Neural progenitor cell (in vitro differentiated cells): ENCODE measurements at regions not wholly inside any gene's neighbourhood (a gene's known extent, or its start where the extent isn't known, plus 50 kb on each side); places are given as distances from the start of the nearest gene placed in this dataset.

Source experiments
- DNase-seq: peaks from one replicate; pipeline ENCODE4 v3.0.0-alpha.2; 2016; ENCODE audit warnings: low spot score
- H2AFZ ChIP-seq: fragments of 200-600 bp; sonication (generic); replicated peaks from 2 replicates; pipeline ENCODE4 v1.6.1; 2016; ENCODE audit warnings: antibody characterized with exemption
- H3F3A ChIP-seq: fragments of 200-600 bp; sonication (generic); 2 replicates; pipeline ENCODE4 v1.6.1; 2016; ENCODE audit warnings: antibody characterized with exemption, low read depth
- H3K27ac ChIP-seq: fragments of 200-600 bp; sonication (generic); 2 replicates; pipeline ENCODE4 v1.5.1; 2016; ENCODE audit warnings: mild to moderate bottlenecking
- H3K27me3 ChIP-seq: fragments of 200-600 bp; sonication (generic); 2 replicates; pipeline ENCODE4 v1.6.1; 2016; ENCODE audit warnings: mild to moderate bottlenecking, moderate library complexity
- H3K36me3 ChIP-seq: fragments of 200-600 bp; sonication (generic); 2 replicates; pipeline ENCODE4 v1.5.1; 2016
- H3K4me1 ChIP-seq: fragments of 200-600 bp; sonication (generic); 2 replicates; pipeline ENCODE4 v1.6.1; 2016; ENCODE audit warnings: mixed run types
- H3K4me2 ChIP-seq: fragments of 200-600 bp; sonication (generic); 2 replicates; pipeline ENCODE4 v1.6.1; 2016
- H3K4me3 ChIP-seq: fragments of 200-600 bp; sonication (generic); 2 replicates; pipeline ENCODE4 v1.5.1; 2016
- H3K79me2 ChIP-seq: fragments of 200-600 bp; sonication (generic); 2 replicates; pipeline ENCODE4 v1.6.1; 2016; ENCODE audit warnings: low read depth
- H3K9ac ChIP-seq: fragments of 200-600 bp; sonication (generic); 2 replicates; pipeline ENCODE4 v1.6.1; 2016
- H3K9me3 ChIP-seq: fragments of 200-600 bp; sonication (generic); 2 replicates; pipeline ENCODE4 v1.5.1; 2016; ENCODE audit warnings: low read depth
- H4K20me1 ChIP-seq: fragments of 200-600 bp; sonication (generic); 2 replicates; pipeline ENCODE4 v1.6.1; 2016; ENCODE audit warnings: low read depth
- H3K27ac Mint-ChIP-seq: 3 replicates; pipeline ENCODE4 v1.8.0; 2021; ENCODE audit warnings: mixed read lengths
- H3K27me3 Mint-ChIP-seq: 2 replicates; pipeline ENCODE4 v1.8.0; 2022; ENCODE audit warnings: low read depth, mild to moderate bottlenecking, inconsistent platforms, moderate library complexity, mixed read lengths; ENCODE audit not compliant: insufficient read depth
- H3K36me3 Mint-ChIP-seq: 3 replicates; pipeline ENCODE4 v1.8.0; 2021; ENCODE audit warnings: mixed read lengths
- H3K4me1 Mint-ChIP-seq: 3 replicates; pipeline ENCODE4 v1.8.0; 2021; ENCODE audit warnings: mixed read lengths
- H3K4me3 Mint-ChIP-seq: 3 replicates; pipeline ENCODE4 v1.8.0; 2021; ENCODE audit warnings: mild to moderate bottlenecking, moderate library complexity, mixed read lengths
- H3K9me3 Mint-ChIP-seq: 3 replicates; pipeline ENCODE4 v1.8.0; 2020; ENCODE audit warnings: mixed read lengths
- EZH2 ChIP-seq: fragments of 200-600 bp; sonication (generic); IDR thresholded peaks from 2 replicates; pipeline ENCODE4 v1.6.1; 2017; ENCODE audit warnings: antibody characterized with exemption, mild to moderate bottlenecking, moderate library complexity
- EZH2phosphoT487 ChIP-seq: fragments of 200-600 bp; sonication (generic); IDR thresholded peaks from 2 replicates; pipeline ENCODE4 v1.6.1; 2017; ENCODE audit warnings: antibody characterized with exemption
- TF ChIP-seq, protein P1 (sequence below): fragments of 200-600 bp; sonication (generic); IDR thresholded peaks from 2 replicates; pipeline ENCODE4 v1.5.1; 2017; ENCODE audit warnings: antibody characterized with exemption, mild to moderate bottlenecking

DNA sequence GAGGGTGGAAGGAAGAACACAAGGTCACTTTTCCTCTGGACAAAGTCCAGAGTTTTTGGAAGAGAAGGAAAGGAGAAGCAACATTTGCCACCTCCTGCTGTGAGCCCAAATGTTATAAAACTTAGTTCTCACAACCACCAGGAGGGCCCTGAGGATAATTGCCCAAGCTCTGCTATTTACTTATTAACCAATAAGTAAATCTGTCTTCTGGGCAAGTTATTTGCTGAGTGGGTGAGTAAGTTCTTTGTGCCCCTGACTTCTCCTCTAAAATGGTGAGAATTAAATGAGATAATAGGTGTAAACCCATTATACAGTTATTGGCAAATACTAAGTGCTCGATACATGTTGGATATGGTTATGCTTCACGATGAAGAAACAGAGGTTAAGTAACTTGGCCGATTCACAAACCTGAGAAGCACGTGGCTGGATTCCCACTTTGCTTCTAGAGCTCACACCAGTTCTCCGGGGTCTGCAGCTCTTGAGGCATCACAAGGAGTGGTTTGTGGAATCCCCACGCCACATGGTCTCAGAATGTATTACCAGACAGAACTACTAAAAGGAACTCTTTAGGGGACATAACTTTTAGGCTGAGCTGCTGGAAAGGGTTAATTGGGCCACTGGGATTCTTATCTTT, 164.1 kb downstream of the MYCN start:
- no peak overlapping the region for H2AFZ ChIP-seq
- Mint-ChIP-seq H3K9me3 (peaks cover 4% of the 10 kb centered on the region), H3K4me1 (peaks cover 54% of the 10 kb centered on the region), H3K27me3 (peaks cover 10% of the 10 kb centered on the region), H3K36me3 (no peaks in the 10 kb centered on the region), H3K27ac (peak overlapping the region; percentile 82), H3K4me3 (peak overlapping the region; percentile 14)
- H3K36me3 ChIP-seq, result no peaks in the 10 kb centered on the region
- peaks cover 54% of the 10 kb centered on the region for H3F3A ChIP-seq
- TF ChIP-seq, protein P1, sequence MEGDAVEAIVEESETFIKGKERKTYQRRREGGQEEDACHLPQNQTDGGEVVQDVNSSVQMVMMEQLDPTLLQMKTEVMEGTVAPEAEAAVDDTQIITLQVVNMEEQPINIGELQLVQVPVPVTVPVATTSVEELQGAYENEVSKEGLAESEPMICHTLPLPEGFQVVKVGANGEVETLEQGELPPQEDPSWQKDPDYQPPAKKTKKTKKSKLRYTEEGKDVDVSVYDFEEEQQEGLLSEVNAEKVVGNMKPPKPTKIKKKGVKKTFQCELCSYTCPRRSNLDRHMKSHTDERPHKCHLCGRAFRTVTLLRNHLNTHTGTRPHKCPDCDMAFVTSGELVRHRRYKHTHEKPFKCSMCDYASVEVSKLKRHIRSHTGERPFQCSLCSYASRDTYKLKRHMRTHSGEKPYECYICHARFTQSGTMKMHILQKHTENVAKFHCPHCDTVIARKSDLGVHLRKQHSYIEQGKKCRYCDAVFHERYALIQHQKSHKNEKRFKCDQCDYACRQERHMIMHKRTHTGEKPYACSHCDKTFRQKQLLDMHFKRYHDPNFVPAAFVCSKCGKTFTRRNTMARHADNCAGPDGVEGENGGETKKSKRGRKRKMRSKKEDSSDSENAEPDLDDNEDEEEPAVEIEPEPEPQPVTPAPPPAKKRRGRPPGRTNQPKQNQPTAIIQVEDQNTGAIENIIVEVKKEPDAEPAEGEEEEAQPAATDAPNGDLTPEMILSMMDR, result no peak
- TF ChIP-seq EZH2phosphoT487 (no peak), EZH2 (no peak)
- no peaks in the 10 kb centered on the region for H3K27me3 ChIP-seq
- H3K27ac ChIP-seq, result peak overlapping the region; percentile 10
- H3K79me2 ChIP-seq, result no peaks in the 10 kb centered on the region
- H3K4me1 ChIP-seq, result peaks cover 49% of the 10 kb centered on the region
- no peak overlapping the region for H3K9ac ChIP-seq
- peak overlapping the region; percentile 75 for H3K4me2 ChIP-seq
- no peak overlapping the region for H3K4me3 ChIP-seq
- no peaks in the 10 kb centered on the region for H4K20me1 ChIP-seq
- DNase-seq, result peak; percentile 17
- H3K9me3 ChIP-seq, result peaks cover 5% of the 10 kb centered on the region

DNA sequence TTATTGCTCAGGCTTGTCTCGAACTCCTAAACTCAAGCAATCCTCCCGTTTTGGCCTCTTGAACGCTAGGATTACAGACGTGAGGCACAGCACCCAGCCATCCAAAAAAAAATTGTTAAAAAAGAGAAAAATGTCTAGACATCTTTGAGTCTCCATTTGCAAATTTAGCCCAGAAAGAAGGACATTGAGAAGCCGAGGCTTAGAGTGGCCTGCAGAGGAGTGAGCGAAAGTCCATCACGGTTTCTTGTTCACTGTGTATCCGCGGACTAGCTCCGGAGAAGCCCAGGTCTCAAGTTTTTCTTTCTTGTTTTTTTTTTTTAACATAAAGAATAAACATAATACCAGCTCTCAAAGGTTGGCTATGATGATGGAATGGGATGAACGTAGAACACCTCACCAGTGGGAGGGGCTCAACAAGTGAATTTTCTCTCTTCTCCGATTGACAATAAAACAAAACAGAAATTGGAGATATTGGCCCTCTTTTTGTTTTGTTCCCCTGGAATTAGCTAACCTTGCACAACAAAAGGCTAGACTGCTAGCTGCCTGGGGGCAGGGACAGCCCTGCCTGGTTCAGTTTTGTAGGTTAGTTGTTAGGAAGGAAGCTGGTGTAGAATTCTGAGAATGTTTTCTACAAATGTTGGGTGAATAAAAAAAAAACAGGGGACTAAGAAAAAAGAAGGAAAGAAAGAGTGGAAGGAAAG, 163.4 kb downstream of the MYCN start:
- no peaks in the 10 kb centered on the region for H3K36me3 ChIP-seq
- peaks cover 10% of the 10 kb centered on the region for H3K27me3 Mint-ChIP-seq
- H3K9me3 ChIP-seq, result peaks cover 5% of the 10 kb centered on the region
- no peaks in the 10 kb centered on the region for H3K27me3 ChIP-seq
- H3K9me3 Mint-ChIP-seq, result peaks cover 4% of the 10 kb centered on the region
- no peak overlapping the region for H3K4me3 ChIP-seq
- TF ChIP-seq, protein P1, result no peak
- TF ChIP-seq EZH2phosphoT487, result no peak
- TF ChIP-seq EZH2, result no peak
- no peak overlapping the region for H3K4me2 ChIP-seq
- peaks cover 54% of the 10 kb centered on the region for H3F3A ChIP-seq
- peak overlapping the region; percentile 14 for H3K4me3 Mint-ChIP-seq
- no peak overlapping the region for H2AFZ ChIP-seq
- H3K4me1 Mint-ChIP-seq, result peaks cover 54% of the 10 kb centered on the region
- no peaks in the 10 kb centered on the region for H3K79me2 ChIP-seq
- H3K27ac ChIP-seq, result no peak overlapping the region
- H3K27ac Mint-ChIP-seq, result peak overlapping the region; percentile 13
- peaks cover 49% of the 10 kb centered on the region for H3K4me1 ChIP-seq
- no peaks in the 10 kb centered on the region for H4K20me1 ChIP-seq
- no peak for DNase-seq
- no peak overlapping the region for H3K9ac ChIP-seq
- no peaks in the 10 kb centered on the region for H3K36me3 Mint-ChIP-seq

DNA sequence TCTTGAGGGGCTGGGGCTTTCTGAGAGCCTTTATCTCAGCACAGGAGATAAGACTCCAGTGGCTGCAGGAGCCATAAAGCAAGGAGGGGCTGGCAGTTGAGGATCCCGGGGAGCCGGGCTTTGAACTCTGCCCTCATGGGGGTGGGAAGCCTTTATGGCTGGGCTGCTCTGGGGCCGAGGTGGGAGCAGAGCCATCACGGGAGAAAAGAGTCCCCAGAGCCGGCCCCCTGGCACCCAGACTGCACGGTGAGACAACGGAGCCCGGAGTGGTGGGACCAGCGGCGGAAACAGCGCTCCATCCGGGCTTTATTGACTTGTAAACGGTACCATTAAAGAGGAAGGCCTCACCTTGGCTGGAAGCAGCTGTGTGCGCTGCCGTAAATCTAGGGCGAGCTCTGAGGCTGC, 162.6 kb downstream of the MYCN start:
- peaks cover 54% of the 10 kb centered on the region for H3K4me1 Mint-ChIP-seq
- Histone ChIP-seq H3K27me3 (no peaks in the 10 kb centered on the region), H3K9ac (no peak overlapping the region), H3K36me3 (no peaks in the 10 kb centered on the region), H3K27ac (peak overlapping the region; percentile 30), H4K20me1 (no peaks in the 10 kb centered on the region), H3K4me3 (no peak overlapping the region), H2AFZ (peak overlapping the region; percentile 55), H3K4me2 (peak overlapping the region; percentile 64), H3K9me3 (peaks cover 5% of the 10 kb centered on the region), H3K4me1 (peaks cover 49% of the 10 kb centered on the region), H3F3A (peaks cover 54% of the 10 kb centered on the region), H3K79me2 (no peaks in the 10 kb centered on the region)
- H3K27ac Mint-ChIP-seq, result no peak overlapping the region
- no peak for TF ChIP-seq EZH2
- no peaks in the 10 kb centered on the region for H3K36me3 Mint-ChIP-seq
- H3K9me3 Mint-ChIP-seq, result peaks cover 4% of the 10 kb centered on the region
- H3K27me3 Mint-ChIP-seq, result peaks cover 10% of the 10 kb centered on the region
- H3K4me3 Mint-ChIP-seq, result no peak overlapping the region
- DNase-seq, result no peak
